NCI-H187 (cell line): ENCODE measurements at regions not wholly inside any gene's neighbourhood (a gene's known extent, or its start where the extent isn't known, plus 50 kb on each side); places are given as distances from the start of the nearest gene placed in this dataset.

Experiments
- DNase-seq, 2 experiments: peaks; one replicate each; lab custom pipeline; 2025; lab: John Stamatoyannopoulos, UW

GRCh38 chr1:234884701-234885100 lies 243.9 kb downstream of the TOMM20 start:
- no peak for DNase-seq

- no peak for DNase-seq
Measured at GRCh38 chr1:234884006-234884405, 244.6 kb downstream of the TOMM20 start.

DNA sequence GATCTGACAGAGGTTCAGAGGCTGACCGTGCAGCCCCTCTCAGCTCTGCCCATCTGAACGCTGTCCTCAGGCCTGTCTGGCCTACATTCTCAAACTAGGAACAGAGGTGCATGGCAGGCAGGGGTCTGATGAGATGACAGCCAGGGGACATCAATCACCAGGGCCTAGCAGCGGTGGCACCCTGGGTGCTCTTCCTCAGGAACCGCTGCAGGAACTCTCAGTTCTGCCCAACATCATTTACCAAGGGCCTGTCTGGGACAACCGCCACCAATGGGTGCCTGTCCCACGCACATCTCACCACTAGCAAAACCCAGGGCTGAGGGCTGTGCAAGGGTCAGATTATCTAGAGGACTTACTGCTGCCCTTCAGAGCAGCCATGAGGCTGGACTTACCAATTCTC lies 245.7 kb downstream of the TOMM20 start:
- DNase-seq, result no peak

DNA sequence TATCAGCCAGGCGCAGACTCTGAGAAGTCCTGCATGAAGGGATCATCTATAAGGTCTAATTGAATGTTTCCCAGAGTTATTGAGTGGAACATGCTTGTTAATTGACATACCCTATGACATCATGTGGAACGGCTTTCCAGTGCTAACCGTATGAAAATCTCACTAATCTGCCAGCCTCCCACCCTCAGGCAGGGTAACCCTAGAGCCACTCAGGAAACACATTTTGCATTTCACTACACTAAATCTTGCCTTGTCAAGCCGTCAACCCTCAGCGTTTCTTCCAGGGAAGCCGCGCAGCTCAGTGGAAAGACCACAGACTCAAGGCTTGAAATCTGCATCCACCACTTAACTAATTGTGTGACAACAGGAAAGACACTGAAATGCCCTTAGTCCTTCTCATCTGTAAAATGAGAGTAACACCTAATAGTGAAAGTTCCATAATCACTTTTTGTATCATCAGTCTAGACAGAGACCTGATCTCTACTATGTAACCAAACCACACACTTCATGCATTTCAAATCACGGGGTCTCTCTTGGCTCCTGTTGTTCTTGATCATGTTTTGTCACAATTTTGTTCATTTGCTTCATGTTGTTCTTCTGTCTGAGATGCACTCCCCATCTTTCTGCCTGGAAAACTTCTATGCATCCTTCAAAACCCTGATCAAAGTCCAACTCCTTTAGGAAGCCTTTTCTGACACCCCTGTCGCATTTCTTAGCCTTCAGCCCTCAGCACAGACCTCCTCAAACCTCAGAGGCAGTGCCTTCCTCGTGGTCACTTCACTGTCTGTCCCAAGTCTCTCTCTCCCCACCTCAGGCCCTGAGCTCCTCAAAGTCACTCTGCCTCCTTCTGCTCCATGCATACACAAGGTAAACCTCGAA lies 246.5 kb downstream of the TOMM20 start:
- DNase-seq, result no peak

GRCh38 chr1:234879147-234880080 lies 249.2 kb downstream of the TOMM20 start:
- DNase-seq, result peak; percentile 40 to 51

DNA sequence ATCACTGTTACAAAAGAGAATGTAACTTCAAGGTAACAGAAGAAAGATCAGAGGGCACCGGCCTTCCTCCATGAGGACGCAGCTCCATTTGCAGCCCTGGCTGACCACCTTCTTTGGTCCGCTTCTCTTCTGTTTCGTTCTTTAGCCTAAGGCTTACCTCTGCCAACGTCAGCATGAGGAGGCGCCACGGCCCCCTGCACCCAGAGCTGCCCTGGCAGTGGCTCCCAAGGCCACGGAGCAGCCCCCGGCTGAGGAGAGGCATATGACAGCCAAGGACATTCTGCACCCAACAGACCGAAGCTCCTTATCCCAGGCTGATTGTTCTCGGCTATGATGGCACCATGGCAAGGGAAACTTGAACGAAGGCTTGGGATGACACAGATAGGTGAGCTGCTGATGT lies 250.3 kb downstream of the TOMM20 start:
- DNase-seq, result no peak

DNA sequence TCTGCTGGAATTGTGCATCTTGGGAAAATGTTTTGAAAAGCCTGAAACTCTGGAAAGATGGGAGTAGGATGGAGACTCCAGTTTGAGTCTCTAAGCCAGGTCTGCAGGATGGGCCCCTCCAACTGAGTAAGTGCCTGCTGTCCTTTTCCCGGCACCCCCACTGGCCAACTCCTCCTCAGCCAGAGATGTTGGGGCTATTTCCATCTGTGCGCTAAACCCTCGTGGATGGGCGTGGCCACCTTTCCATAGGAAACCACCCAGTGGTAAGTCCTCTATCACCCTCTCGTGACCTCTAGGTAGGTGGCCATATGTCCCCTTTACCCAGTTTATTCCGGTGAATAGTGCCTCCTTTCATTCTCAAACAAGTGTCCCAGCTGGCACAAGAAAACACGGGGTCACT lies 250.9 kb downstream of the TOMM20 start:
- no peak for DNase-seq

DNA sequence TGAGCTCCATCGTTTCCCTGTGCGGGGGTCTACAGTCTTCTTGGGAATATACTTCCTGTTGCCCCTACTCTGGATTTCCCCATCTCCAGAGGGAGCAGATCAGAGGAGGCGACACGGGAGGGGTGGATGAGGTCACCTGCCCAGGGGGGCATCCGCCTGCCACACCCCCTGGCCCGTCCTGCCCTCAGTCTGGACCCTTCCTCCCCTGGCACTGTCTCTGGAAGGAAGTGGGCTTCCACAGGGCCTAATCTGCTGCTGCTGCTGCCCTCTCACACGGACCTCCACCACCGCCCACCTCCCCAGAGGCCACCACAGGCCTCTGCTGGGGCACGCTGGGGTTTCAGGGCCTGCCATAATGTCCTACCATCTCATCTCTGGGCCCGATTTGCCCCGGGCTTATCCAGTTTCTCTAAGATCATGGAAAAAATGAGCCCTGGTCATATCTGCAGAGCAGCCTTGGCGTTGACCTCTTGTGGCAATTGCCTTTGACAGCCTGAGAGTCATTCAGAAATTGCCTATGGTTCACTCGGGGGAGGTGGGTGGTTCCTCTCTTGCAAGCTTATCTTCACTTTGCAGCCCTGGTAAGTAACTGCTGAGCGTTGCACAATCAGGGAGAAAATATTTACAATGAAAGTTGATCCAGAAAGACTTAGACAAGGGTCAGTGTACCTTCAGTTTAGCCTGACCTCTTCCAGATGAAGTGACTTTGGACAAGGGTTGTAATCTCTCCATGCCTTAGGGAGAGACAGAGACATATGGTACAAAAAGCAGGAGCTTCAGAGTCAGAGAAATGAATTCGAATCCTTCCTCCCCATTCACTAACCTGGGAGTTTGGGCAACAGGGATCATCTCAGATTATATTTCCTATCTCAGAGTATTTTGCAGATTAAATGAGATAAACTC lies 252.4 kb downstream of the TOMM20 start:
- DNase-seq, result no peak

GRCh38 chr1:234875328-234875952 lies 253.2 kb downstream of the TOMM20 start:
- no peak for DNase-seq

- DNase-seq, result no peak
Measured at GRCh38 chr1:234874291-234875288, 254.0 kb downstream of the TOMM20 start.

DNA sequence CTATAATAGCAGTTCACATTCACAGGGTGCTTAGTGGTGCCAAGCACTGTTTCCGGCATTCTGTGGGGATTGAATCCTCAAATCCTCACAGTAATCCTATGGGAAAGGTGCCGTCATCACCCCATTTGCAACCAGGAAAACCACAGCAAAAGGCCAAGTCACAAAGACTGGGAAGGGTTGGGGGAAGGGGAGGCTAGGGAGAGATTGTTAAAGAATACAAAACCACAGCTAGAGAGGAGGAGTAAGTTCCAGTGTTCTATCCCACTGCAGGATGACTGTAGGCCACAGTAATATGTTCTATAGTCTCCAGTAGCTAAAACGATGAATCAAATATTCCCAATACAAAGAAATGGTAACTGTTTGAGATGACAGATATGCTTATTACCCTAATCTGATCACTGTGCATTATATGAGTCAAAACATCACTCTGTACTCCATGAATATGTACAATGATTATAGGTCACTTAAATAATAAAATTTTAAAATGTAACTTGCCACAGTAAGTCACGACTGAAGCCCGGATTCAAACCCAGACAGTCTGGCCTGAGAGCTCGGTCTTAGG lies 256.8 kb downstream of the TOMM20 start:
- DNase-seq, result no peak

DNA sequence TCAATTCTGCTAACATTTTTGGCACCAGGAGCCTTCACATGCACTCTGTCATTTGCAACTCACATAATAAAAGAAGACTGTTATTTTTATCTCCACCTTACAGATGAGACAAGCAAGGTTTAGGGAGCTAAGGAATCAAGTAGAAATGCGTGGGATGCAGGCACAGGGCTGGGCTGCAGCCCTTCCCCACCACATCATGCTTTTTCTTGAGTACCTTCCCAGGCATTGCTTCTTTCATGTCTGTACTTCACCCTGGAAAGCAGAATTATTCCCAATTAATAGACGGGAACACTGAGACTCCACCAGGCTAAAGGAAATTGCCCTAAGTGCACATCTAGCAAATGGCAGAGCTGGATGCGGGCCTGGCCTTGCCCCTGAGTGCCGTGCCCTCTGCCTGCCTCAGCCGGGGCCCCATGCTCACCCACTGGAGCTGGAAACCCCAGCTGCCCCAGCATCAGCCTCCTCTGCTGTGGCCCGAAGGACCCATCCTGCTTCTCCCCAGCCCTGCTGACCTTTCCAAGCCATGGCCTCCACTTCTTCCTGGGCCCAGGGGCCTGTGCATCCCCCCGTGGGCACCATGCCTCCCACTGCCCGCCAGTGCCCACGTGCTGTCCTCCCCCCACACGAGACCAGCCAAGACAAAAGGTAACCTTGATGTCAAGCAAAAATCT lies 257.5 kb downstream of the TOMM20 start:
- DNase-seq, result no peak

DNA sequence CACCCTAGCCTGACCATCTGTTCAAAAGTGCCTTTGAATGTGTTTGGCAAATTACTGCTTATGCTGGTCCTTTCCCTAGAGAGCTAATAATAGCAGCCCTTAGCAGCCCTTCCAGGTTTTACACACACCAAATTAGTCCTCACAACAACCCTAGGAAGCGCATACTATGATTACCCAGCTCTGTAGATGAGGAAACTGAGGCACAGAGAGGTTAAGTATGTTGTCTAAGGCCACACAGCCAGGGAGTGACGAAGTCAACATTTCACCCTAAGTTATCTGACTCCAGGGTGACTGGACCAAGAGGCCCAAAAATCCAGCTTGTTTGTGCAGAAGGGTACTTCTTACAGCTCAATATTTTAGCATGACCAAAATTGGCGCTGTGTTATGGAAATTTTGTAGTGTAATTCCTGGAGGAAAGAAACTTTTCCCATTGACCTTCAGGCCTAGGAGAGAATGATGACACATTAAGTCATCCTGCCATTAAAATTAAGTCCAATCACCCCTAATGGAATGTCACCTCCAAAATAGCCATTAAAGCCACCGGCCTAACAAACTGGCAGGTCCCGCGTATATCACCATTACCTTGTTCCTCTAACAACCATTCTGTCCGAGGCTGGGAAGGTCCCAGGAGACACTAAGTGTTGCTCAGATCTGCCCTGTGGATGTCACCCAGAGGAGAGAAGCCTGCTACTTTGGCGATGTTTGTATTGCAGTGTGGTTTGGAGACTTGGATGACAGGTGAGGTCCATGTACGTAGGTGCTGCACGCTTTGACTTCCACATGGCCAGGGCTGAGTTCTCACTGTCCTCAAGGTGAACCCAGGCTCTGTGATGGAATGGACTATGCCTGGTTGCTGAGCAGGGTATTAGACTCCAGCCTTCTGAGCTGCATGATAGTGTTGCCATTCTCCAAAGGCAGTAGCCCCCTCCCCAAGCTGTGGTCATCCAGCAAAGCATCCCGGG lies 258.3 kb downstream of the TOMM20 start:
- no peak for DNase-seq

DNA sequence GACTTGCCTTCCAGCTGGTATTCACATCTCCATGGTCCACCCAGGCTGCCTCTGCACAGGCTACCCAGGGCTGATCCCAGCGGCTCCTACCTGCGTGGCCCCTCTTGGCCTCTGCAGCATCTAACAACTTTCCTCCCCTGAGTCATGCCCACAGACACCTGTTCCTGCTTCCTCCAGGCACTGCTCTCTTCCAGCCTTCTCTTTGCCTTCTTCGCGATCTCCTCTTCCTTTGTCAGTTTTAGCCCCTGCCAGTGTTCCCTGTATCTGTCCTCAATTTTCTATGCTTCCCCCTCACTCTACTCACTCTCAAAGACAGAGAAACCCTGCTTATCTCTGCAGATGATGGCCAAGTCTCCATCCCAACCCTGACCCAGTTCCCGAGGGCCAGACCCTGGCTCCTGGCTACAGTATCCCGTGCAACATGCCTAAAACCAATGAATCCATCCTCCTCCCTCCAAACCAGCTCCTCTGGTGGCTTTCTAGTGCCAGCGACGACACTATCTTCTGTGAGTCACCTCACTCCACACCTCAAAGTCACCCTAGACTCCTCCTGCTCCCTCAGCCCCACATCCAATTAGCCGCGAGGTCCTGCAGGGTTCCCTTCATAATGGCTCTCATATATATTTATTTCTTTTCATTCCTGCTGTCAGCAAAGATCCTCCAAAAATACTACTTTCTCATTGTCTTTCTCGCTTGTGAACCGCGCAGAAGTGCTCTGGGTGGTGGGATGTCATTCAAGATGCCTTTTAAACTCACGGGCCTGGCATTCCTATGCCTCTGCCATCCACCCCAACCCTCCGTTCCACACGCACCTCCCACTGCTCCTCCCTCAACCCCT lies 259.2 kb downstream of the TOMM20 start:
- DNase-seq, result no peak

GRCh38 chr1:234868296-234869147 lies 258.5 kb upstream of the IRF2BP2 start:
- DNase-seq, result no peak
